H1 (cell line): ENCODE measurements at regions not wholly inside any gene's neighbourhood (a gene's known extent, or its start where the extent isn't known, plus 50 kb on each side); places are given as distances from the start of the nearest gene placed in this dataset.

ENCODE experiments used
- CTCF ChIA-PET: fragments of 300-600 bp; sonication (Branson Sonifier 250); formaldehyde crosslinking; loops from one replicate; lab custom pipeline; 2021; ENCODE audit not compliant: partially characterized antibody; lab: Charles Lee
- POLR2A ChIA-PET: fragments of 300-600 bp; sonication (Branson Sonifier 250); formaldehyde crosslinking; loops from one replicate; lab custom pipeline; 2021; ENCODE audit warnings: inconsistent platforms; ENCODE audit not compliant: partially characterized antibody; lab: Charles Lee
- DNase-seq, 2 experiments: peaks; one replicate each; pipeline versions ENCODE4 v3.0.0 to v3.0.0-alpha.2; 2010 to 2022; ENCODE audit warnings: low spot score in 2 of 2, low read depth in 1 of 2, mixed read lengths in 1 of 2
- FAIRE-seq: peaks from 2 replicates; lab custom pipeline; 2011; peaks lifted over from hg19 to GRCh38; lab: Jason Lieb, UNC
- H2AFZ ChIP-seq: 2 replicates; pipeline ENCODE4 v1.8.1; 2012; ENCODE audit warnings: low read length, inconsistent platforms
- H2AK5ac ChIP-seq: 2 replicates; pipeline ENCODE4 v1.6.1; 2013; ENCODE audit warnings: low read depth, low read length
- H2BK120ac ChIP-seq: replicated peaks from 2 replicates; pipeline ENCODE3; 2013; ENCODE audit warnings: low read depth, low read length, inconsistent platforms
- H2BK12ac ChIP-seq: 2 replicates; pipeline ENCODE4 v1.6.1; 2013; ENCODE audit warnings: low read depth, low read length
- H2BK15ac ChIP-seq: 2 replicates; pipeline ENCODE4 v1.6.1; 2013; ENCODE audit warnings: low read length
- H2BK20ac ChIP-seq: 2 replicates; pipeline ENCODE4 v1.6.1; 2013; ENCODE audit warnings: low read length
- H2BK5ac ChIP-seq: 2 replicates; pipeline ENCODE4 v1.6.1; 2013; ENCODE audit warnings: low read depth, low read length
- H3K14ac ChIP-seq: 2 replicates; pipeline ENCODE4 v1.6.1; 2013; ENCODE audit warnings: inconsistent platforms; ENCODE audit not compliant: insufficient read length
- H3K18ac ChIP-seq: 2 replicates; pipeline ENCODE4 v1.6.1; 2013; ENCODE audit warnings: low read length; ENCODE audit errors: extremely low read depth
- H3K23ac ChIP-seq: 2 replicates; pipeline ENCODE4 v1.6.1; 2013; ENCODE audit warnings: inconsistent platforms; ENCODE audit not compliant: insufficient read length
- H3K23me2 ChIP-seq: 2 replicates; pipeline ENCODE4 v1.6.1; 2013; ENCODE audit warnings: low read depth, low read length
- H3K27ac ChIP-seq: 2 replicates; pipeline ENCODE4 v1.6.1; 2011; ENCODE audit warnings: low read depth, low read length, inconsistent platforms
- H3K27me3 ChIP-seq, 4 experiments: replicated peaks in 1 of 4; 1 replicate in 1 of 4; 2 replicates in 3 of 4; pipeline versions ENCODE4 v1.6.1 to v1.8.1; 2011 to 2013; ENCODE audit warnings: low read length in 3 of 4, mild to moderate bottlenecking in 3 of 4, inconsistent platforms in 2 of 4, mixed read lengths in 2 of 4, moderate library complexity in 1 of 4; ENCODE audit not compliant: control insufficient read depth in 3 of 4, insufficient read depth in 3 of 4; ENCODE audit errors: extremely low read depth in 1 of 4
- H3K36me3 ChIP-seq, 4 experiments: 2 replicates each; pipeline versions ENCODE4 v1.6.1 to v1.8.1; 2011 to 2013; ENCODE audit warnings: mild to moderate bottlenecking in 4 of 4, low read length in 3 of 4, moderate library complexity in 2 of 4, control low read depth in 1 of 4, inconsistent platforms in 1 of 4; ENCODE audit not compliant: insufficient read depth in 4 of 4, control insufficient read depth in 2 of 4
- H3K4ac ChIP-seq: replicated peaks from 2 replicates; pipeline ENCODE3; 2013; ENCODE audit warnings: low read length, low read depth, mixed read lengths, inconsistent platforms; ENCODE audit not compliant: insufficient read length
- H3K4me1 ChIP-seq, 4 experiments: replicated peaks in 1 of 4; 1 replicate in 1 of 4; 2 replicates in 3 of 4; pipeline versions ENCODE4 v1.6.1 to v1.8.1; 2011 to 2013; ENCODE audit warnings: low read length in 3 of 4, inconsistent platforms in 2 of 4, mixed read lengths in 1 of 4; ENCODE audit not compliant: insufficient read depth in 4 of 4, control insufficient read depth in 3 of 4
- H3K4me2 ChIP-seq, 2 experiments: 2 replicates each; pipeline versions ENCODE4 v1.6.1 to v1.8.1; 2011 to 2013; ENCODE audit warnings: low read depth in 2 of 2, low read length in 2 of 2, control low read depth in 1 of 2, inconsistent platforms in 1 of 2, mild to moderate bottlenecking in 1 of 2; ENCODE audit not compliant: insufficient read depth in 1 of 2
- H3K4me3 ChIP-seq, 4 experiments: fragments of 200-600, 300-600 bp in 1 of 4; sonication (generic), shearing (Covaris generic), sonication (Bioruptor Twin) in 1 of 4; 2 replicates each; pipeline versions ENCODE4 v1.5.1 to v1.8.1; 2011 to 2016; ENCODE audit warnings: low read length in 4 of 4, low read depth in 3 of 4, control low read depth in 2 of 4, inconsistent platforms in 2 of 4, mild to moderate bottlenecking in 2 of 4, mixed read lengths in 1 of 4, moderate library complexity in 1 of 4; ENCODE audit not compliant: insufficient read depth in 2 of 4; ENCODE audit errors: extremely low read depth in 1 of 4
- H3K56ac ChIP-seq: replicated peaks from 2 replicates; pipeline ENCODE3; 2013; ENCODE audit warnings: low read depth, mild to moderate bottlenecking, mixed read lengths, low read length, inconsistent platforms; ENCODE audit not compliant: insufficient read length
- H3K79me1 ChIP-seq: 2 replicates; pipeline ENCODE4 v1.6.1; 2013; ENCODE audit warnings: low read depth, low read length, control low read depth
- H3K79me2 ChIP-seq, 2 experiments: 2 replicates each; pipeline versions ENCODE4 v1.6.1 to v1.8.1; 2012 to 2013; ENCODE audit warnings: low read length in 2 of 2, mild to moderate bottlenecking in 2 of 2, inconsistent platforms in 1 of 2; ENCODE audit not compliant: insufficient read depth in 2 of 2, control insufficient read depth in 1 of 2
- H3K9ac ChIP-seq, 4 experiments: replicated peaks in 1 of 4; 1 replicate in 1 of 4; 2 replicates in 3 of 4; pipeline versions ENCODE4 v1.6.1 to v1.8.1; 2011 to 2013; ENCODE audit warnings: low read depth in 3 of 4, low read length in 3 of 4, control low read depth in 2 of 4, mild to moderate bottlenecking in 2 of 4, moderate library complexity in 2 of 4, inconsistent platforms in 1 of 4; ENCODE audit errors: extremely low read depth in 1 of 4
- H3K9me3 ChIP-seq, 2 experiments: 2 replicates each; pipeline versions ENCODE4 v1.6.1 to v1.8.1; 2012 to 2013; ENCODE audit warnings: mild to moderate bottlenecking in 2 of 2, moderate library complexity in 2 of 2, control low read depth in 1 of 2, inconsistent platforms in 1 of 2, low read depth in 1 of 2, low read length in 1 of 2, mixed read lengths in 1 of 2; ENCODE audit not compliant: insufficient read depth in 2 of 2
- H4K20me1 ChIP-seq, 2 experiments: replicated peaks in 1 of 2; 2 replicates each; pipeline versions ENCODE3 to v1.8.1; 2011 to 2013; ENCODE audit warnings: inconsistent platforms in 2 of 2, low read length in 2 of 2, mild to moderate bottlenecking in 1 of 2; ENCODE audit not compliant: insufficient read depth in 2 of 2, control insufficient read depth in 1 of 2
- H4K5ac ChIP-seq: 2 replicates; pipeline ENCODE4 v1.6.1; 2013; ENCODE audit warnings: low read length, low read depth, mixed read lengths, inconsistent platforms; ENCODE audit not compliant: insufficient read length
- H4K8ac ChIP-seq: 2 replicates; pipeline ENCODE4 v1.8.0; 2013; ENCODE audit warnings: mild to moderate bottlenecking, moderate library complexity, low read length, inconsistent platforms; ENCODE audit not compliant: insufficient read depth; ENCODE audit errors: extremely low read depth
- H4K91ac ChIP-seq: replicated peaks from 2 replicates; pipeline ENCODE3; 2013; ENCODE audit warnings: low read length, mixed read lengths, inconsistent platforms; ENCODE audit not compliant: insufficient read length
- CBX5 ChIP-seq: fragments of 300-800, 300-1000 bp; sonication (generic); IDR thresholded peaks from 2 replicates; pipeline ENCODE4 v1.7.1; 2016; ENCODE audit warnings: antibody characterized with exemption, low read length, low read depth
- CREB1 ChIP-seq: IDR thresholded peaks from 2 replicates; pipeline ENCODE4 v1.6.1; 2012; ENCODE audit warnings: inconsistent platforms
- CTCF ChIP-seq, 3 experiments: IDR thresholded peaks; 1 replicate in 2 of 3; 2 replicates in 1 of 3; pipeline versions ENCODE4 v1.5.1 to v1.6.1; 2011; ENCODE audit warnings: low read length in 3 of 3, mild to moderate bottlenecking in 3 of 3, inconsistent platforms in 2 of 3, low read depth in 1 of 3, moderate library complexity in 1 of 3; ENCODE audit not compliant: insufficient read depth in 1 of 3; ENCODE audit errors: control extremely low read depth in 1 of 3
- POU5F1 ChIP-seq: IDR thresholded peaks from 2 replicates; pipeline ENCODE4 v1.6.1; 2011; ENCODE audit warnings: low read depth, mild to moderate bottlenecking, low read length, moderate library complexity
- WGBS, 2 experiments: shearing (Covaris generic) in 1 of 2; methylation state at CpG; one replicate each; pipeline versions ENCODE4 v1.1.6 to v1.1.7; 2013 to 2015; ENCODE audit warnings: low lambda C conversion rate in 2 of 2, mixed read lengths in 2 of 2, inconsistent platforms in 1 of 2, low coverage in 1 of 2, missing lambda C conversion rate in 1 of 2; ENCODE audit not compliant: insufficient replicate concordance in 2 of 2, insufficient coverage in 1 of 2, insufficient read length in 1 of 2; ENCODE audit errors: extremely low coverage in 1 of 2, missing lambda C conversion rate in 1 of 2; 5-methylcytosine and 5-hydroxymethylcytosine counted together

GRCh38 chrX:44093431-44093830 lies 120.2 kb upstream of the NDP start:
- no peaks in the 10 kb centered on the region for H3K79me2 ChIP-seq

More at GRCh38 chrX:44093431-44093830, 120.2 kb upstream of the NDP start:
- no peak overlapping the region for H4K91ac ChIP-seq
- H4K20me1 ChIP-seq: no peaks in the 10 kb centered on the region
- no peak for FAIRE-seq
- POLR2A ChIA-PET: no interaction called here
- 82% methylated on average over 1 of the region's 3 CpGs; no CpG with 5 or more reads in 1 of the 2 experiments for WGBS, 2 experiments
- H2AK5ac ChIP-seq: no peak overlapping the region
- no peak overlapping the region for H2BK12ac ChIP-seq
- DNase-seq: no peak
- H2BK5ac ChIP-seq: no peak overlapping the region
- H3K9me3 ChIP-seq: no peaks in the 10 kb centered on the region
- H3K79me1 ChIP-seq: no peaks in the 10 kb centered on the region
- no peak overlapping the region for H3K18ac ChIP-seq
- no peak overlapping the region for H3K14ac ChIP-seq
- no peak overlapping the region for H3K56ac ChIP-seq
- no peak overlapping the region for H3K4me2 ChIP-seq
- no peaks in the 10 kb centered on the region for H3K27me3 ChIP-seq
- no peaks in the 10 kb centered on the region for H3K36me3 ChIP-seq
- H3K4me3 ChIP-seq: no peak overlapping the region
- no peak overlapping the region for H4K8ac ChIP-seq
- CTCF ChIA-PET: interaction anchor here (0.6 kb wide), 1 partner anchor 85 kb away, joined by 3 read pairs; no protein-coding TSS in a partner anchor
- TF ChIP-seq CBX5: no peak
- no peak for TF ChIP-seq CTCF (IDR thresholded peaks at IDR 0.05; ENCODE audit: control extremely low read depth in 1 of 3, insufficient read depth in 1 of 3, low read depth in 1 of 3, low read length in 3 of 3)
- TF ChIP-seq POU5F1: no peak
- TF ChIP-seq CREB1: no peak
- H4K5ac ChIP-seq: no peak overlapping the region
- no peak overlapping the region for H3K9ac ChIP-seq
- H2BK15ac ChIP-seq: no peak overlapping the region
- H3K23me2 ChIP-seq: no peaks in the 10 kb centered on the region
- no peak overlapping the region for H3K27ac ChIP-seq
- no peak overlapping the region for H3K4ac ChIP-seq
- no peak overlapping the region for H2BK120ac ChIP-seq
- H2AFZ ChIP-seq: no peak overlapping the region
- no peaks in the 10 kb centered on the region for H3K4me1 ChIP-seq
- no peak overlapping the region for H2BK20ac ChIP-seq
- no peak overlapping the region for H3K23ac ChIP-seq
